HG02759 (cell line): ENCODE measurements at regions not wholly inside any gene's neighbourhood (a gene's known extent, or its start where the extent isn't known, plus 50 kb on each side); places are given as distances from the start of the nearest gene placed in this dataset.
"Not testable (repeated sequence)": the region's sequence is repeated elsewhere in the genome, so short reads cannot be mapped to it uniquely, and the experiment has no call there.

Source experiments
- ATAC-seq: cut with Tn5 transposase; IDR thresholded peaks from one replicate; pipeline ENCODE4 v1.9.1; 2021; ENCODE audit warnings: mild to moderate bottlenecking, moderate library complexity; ENCODE audit not compliant: unreplicated experiment

- no peak for ATAC-seq
These were observed 606.2 kb downstream of the KLHL13 start for GRCh38 chrX:117510453-117510852.

GRCh38 chrX:117508021-117508420 lies 608.6 kb downstream of the KLHL13 start:
- ATAC-seq = no peak

- ATAC-seq = no peak
These were observed 629.2 kb downstream of the KLHL13 start for GRCh38 chrX:117487421-117487820.

- ATAC-seq = no peak
These were observed 632.7 kb downstream of the KLHL13 start for GRCh38 chrX:117483950-117484349.

GRCh38 chrX:117458243-117458968 lies 658.2 kb downstream of the KLHL13 start:
- no peak for ATAC-seq

GRCh38 chrX:117455787-117456186 lies 660.8 kb downstream of the KLHL13 start:
- ATAC-seq = no peak

GRCh38 chrX:117429501-117429900 lies 687.1 kb downstream of the KLHL13 start:
- ATAC-seq = no peak

- ATAC-seq = no peak
These were observed 709.0 kb downstream of the KLHL13 start for GRCh38 chrX:117407449-117408150.

GRCh38 chrX:117400839-117401238 lies 715.8 kb downstream of the KLHL13 start:
- no peak for ATAC-seq

- ATAC-seq = no peak
These were observed 716.6 kb downstream of the KLHL13 start for GRCh38 chrX:117400005-117400404.

- no peak for ATAC-seq
These were observed 718.8 kb downstream of the KLHL13 start for GRCh38 chrX:117397844-117398243.

- ATAC-seq = not testable (repeated sequence)
These were observed 722.0 kb downstream of the KLHL13 start for GRCh38 chrX:117394506-117395070.

- not testable (repeated sequence) for ATAC-seq
These were observed 724.2 kb downstream of the KLHL13 start for GRCh38 chrX:117392360-117392759.

GRCh38 chrX:117376460-117376859 lies 740.1 kb downstream of the KLHL13 start:
- no peak for ATAC-seq

GRCh38 chrX:117335209-117335608 lies 781.4 kb downstream of the KLHL13 start:
- no peak for ATAC-seq

- ATAC-seq = no peak
These were observed 789.2 kb downstream of the KLHL13 start for GRCh38 chrX:117327373-117327772.

- ATAC-seq = no peak
These were observed 790.9 kb downstream of the KLHL13 start for GRCh38 chrX:117325706-117326105.

- no peak for ATAC-seq
These were observed 811.3 kb downstream of the KLHL13 start for GRCh38 chrX:117305168-117305766.

- no peak for ATAC-seq
These were observed 815.5 kb downstream of the KLHL13 start for GRCh38 chrX:117301086-117301485.

GRCh38 chrX:117291760-117292159 lies 824.9 kb downstream of the KLHL13 start:
- ATAC-seq = no peak

GRCh38 chrX:117274965-117275364 lies 812.2 kb upstream of the CT83 start:
- ATAC-seq = no peak
